MM.1S (cell line): ENCODE measurements at regions not wholly inside any gene's neighbourhood (a gene's known extent, or its start where the extent isn't known, plus 50 kb on each side); places are given as distances from the start of the nearest gene placed in this dataset.

Experiments used
- DNase-seq: peaks from one replicate; pipeline ENCODE4 v3.0.0-alpha.2; 2015
- H2AFZ ChIP-seq: fragments of 300-600 bp; sonication (generic); 2 replicates; pipeline ENCODE4 v1.6.0; 2016; ENCODE audit warnings: antibody characterized with exemption, low read length
- H3F3A ChIP-seq: fragments of 300-600 bp; sonication (generic); 2 replicates; pipeline ENCODE4 v1.6.1; 2016; ENCODE audit warnings: mild to moderate bottlenecking, antibody characterized with exemption, low read length, moderate library complexity, mixed read lengths; ENCODE audit not compliant: insufficient read depth
- H3K27ac ChIP-seq: fragments of 300-600 bp; sonication (generic); 2 replicates; pipeline ENCODE4 v1.5.1; 2016; ENCODE audit warnings: mild to moderate bottlenecking, low read length
- H3K27me3 ChIP-seq: fragments of 300-600 bp; sonication (generic); replicated peaks from 2 replicates; pipeline ENCODE4 v1.6.0; 2016; ENCODE audit warnings: low read length; ENCODE audit not compliant: insufficient read depth
- H3K36me3 ChIP-seq: fragments of 300-600 bp; sonication (generic); replicated peaks from 2 replicates; pipeline ENCODE4 v1.6.1; 2016; ENCODE audit warnings: mild to moderate bottlenecking, low read length, mixed read lengths; ENCODE audit not compliant: insufficient read depth
- H3K4me1 ChIP-seq: fragments of 300-600 bp; sonication (generic); 2 replicates; pipeline ENCODE4 v1.6.1; 2016; ENCODE audit warnings: low read length, mixed read lengths
- H3K4me2 ChIP-seq: fragments of 300-600 bp; sonication (generic); 2 replicates; pipeline ENCODE4 v1.6.0; 2016; ENCODE audit warnings: low read depth, low read length
- H3K4me3 ChIP-seq: fragments of 300-600 bp; sonication (generic); 2 replicates; pipeline ENCODE4 v1.5.1; 2016; ENCODE audit warnings: low read length, mixed read lengths
- H3K79me2 ChIP-seq: fragments of 300-600 bp; sonication (generic); 2 replicates; pipeline ENCODE4 v1.6.1; 2016; ENCODE audit warnings: mixed run types, low read length, mixed read lengths
- H3K9ac ChIP-seq: fragments of 300-600 bp; sonication (generic); 2 replicates; pipeline ENCODE4 v1.6.1; 2016; ENCODE audit warnings: low read length, mixed read lengths
- H3K9me2 ChIP-seq: fragments of 300-600 bp; sonication (generic); replicated peaks from 2 replicates; pipeline ENCODE4 v1.6.1; 2016; ENCODE audit warnings: mild to moderate bottlenecking, low read length, mixed read lengths; ENCODE audit not compliant: insufficient read depth
- H3K9me3 ChIP-seq: fragments of 300-600 bp; sonication (generic); replicated peaks from 2 replicates; pipeline ENCODE4 v1.6.1; 2016; ENCODE audit warnings: mild to moderate bottlenecking, low read length, mixed read lengths; ENCODE audit not compliant: insufficient read depth
- H4K20me1 ChIP-seq: fragments of 300-600 bp; sonication (generic); 2 replicates; pipeline ENCODE4 v1.6.1; 2016; ENCODE audit warnings: mild to moderate bottlenecking, low read length, moderate library complexity, mixed read lengths; ENCODE audit not compliant: insufficient read depth
- EZH2 ChIP-seq: fragments of 300-600 bp; sonication (generic); optimal IDR thresholded peaks from 2 replicates; pipeline ENCODE3; 2017; ENCODE audit warnings: low read depth, mild to moderate bottlenecking, antibody characterized with exemption, low read length, mixed read lengths
- EZH2phosphoT487 ChIP-seq: fragments of 300-600 bp; sonication (generic); IDR thresholded peaks from 2 replicates; pipeline ENCODE4 v1.6.1; 2018; ENCODE audit warnings: antibody characterized with exemption, low read length
- TF ChIP-seq, protein P1 (sequence below): fragments of 300-600 bp; sonication (generic); IDR thresholded peaks from 2 replicates; pipeline ENCODE4 v1.5.1; 2016; ENCODE audit warnings: antibody characterized with exemption, low read length, mixed read lengths

GRCh38 chr5:165328846-165329245 is 1823.4 kb downstream of the MAT2B start:
- no peak overlapping the region for H3K4me2 ChIP-seq
- no peaks in the 10 kb centered on the region for H3K4me1 ChIP-seq
- no peaks in the 10 kb centered on the region for H3K27me3 ChIP-seq
- no peak for DNase-seq
- TF ChIP-seq EZH2phosphoT487 = no peak
- TF ChIP-seq EZH2 = no peak
- TF ChIP-seq, protein P1, sequence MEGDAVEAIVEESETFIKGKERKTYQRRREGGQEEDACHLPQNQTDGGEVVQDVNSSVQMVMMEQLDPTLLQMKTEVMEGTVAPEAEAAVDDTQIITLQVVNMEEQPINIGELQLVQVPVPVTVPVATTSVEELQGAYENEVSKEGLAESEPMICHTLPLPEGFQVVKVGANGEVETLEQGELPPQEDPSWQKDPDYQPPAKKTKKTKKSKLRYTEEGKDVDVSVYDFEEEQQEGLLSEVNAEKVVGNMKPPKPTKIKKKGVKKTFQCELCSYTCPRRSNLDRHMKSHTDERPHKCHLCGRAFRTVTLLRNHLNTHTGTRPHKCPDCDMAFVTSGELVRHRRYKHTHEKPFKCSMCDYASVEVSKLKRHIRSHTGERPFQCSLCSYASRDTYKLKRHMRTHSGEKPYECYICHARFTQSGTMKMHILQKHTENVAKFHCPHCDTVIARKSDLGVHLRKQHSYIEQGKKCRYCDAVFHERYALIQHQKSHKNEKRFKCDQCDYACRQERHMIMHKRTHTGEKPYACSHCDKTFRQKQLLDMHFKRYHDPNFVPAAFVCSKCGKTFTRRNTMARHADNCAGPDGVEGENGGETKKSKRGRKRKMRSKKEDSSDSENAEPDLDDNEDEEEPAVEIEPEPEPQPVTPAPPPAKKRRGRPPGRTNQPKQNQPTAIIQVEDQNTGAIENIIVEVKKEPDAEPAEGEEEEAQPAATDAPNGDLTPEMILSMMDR = no peak
- no peak overlapping the region for H3K4me3 ChIP-seq
- no peaks in the 10 kb centered on the region for H3F3A ChIP-seq
- H2AFZ ChIP-seq = no peak overlapping the region
- H3K9me3 ChIP-seq = no peaks in the 10 kb centered on the region
- H3K79me2 ChIP-seq = no peaks in the 10 kb centered on the region
- no peaks in the 10 kb centered on the region for H4K20me1 ChIP-seq
- H3K9me2 ChIP-seq = no peaks in the 10 kb centered on the region
- no peaks in the 10 kb centered on the region for H3K36me3 ChIP-seq
- no peak overlapping the region for H3K27ac ChIP-seq
- no peak overlapping the region for H3K9ac ChIP-seq

GRCh38 chr5:165333623-165334022 is 1828.2 kb downstream of the MAT2B start:
- Histone ChIP-seq H3K79me2 (no peaks in the 10 kb centered on the region), H3K9ac (no peak overlapping the region), H3K27me3 (no peaks in the 10 kb centered on the region), H3F3A (no peaks in the 10 kb centered on the region), H3K9me2 (no peaks in the 10 kb centered on the region), H2AFZ (no peak overlapping the region), H3K36me3 (no peaks in the 10 kb centered on the region), H3K27ac (no peak overlapping the region), H3K4me3 (no peak overlapping the region), H3K4me1 (no peaks in the 10 kb centered on the region), H3K4me2 (no peak overlapping the region), H4K20me1 (no peaks in the 10 kb centered on the region), H3K9me3 (no peaks in the 10 kb centered on the region)
- no peak for TF ChIP-seq EZH2phosphoT487
- TF ChIP-seq, protein P1 = no peak
- TF ChIP-seq EZH2 = no peak
- DNase-seq = no peak

- Histone ChIP-seq H3K27ac (no peak overlapping the region), H3K4me1 (no peaks in the 10 kb centered on the region), H3K9me2 (no peaks in the 10 kb centered on the region), H3K9ac (no peak overlapping the region), H3K4me2 (no peak overlapping the region), H3F3A (no peaks in the 10 kb centered on the region), H3K79me2 (no peaks in the 10 kb centered on the region), H3K9me3 (no peaks in the 10 kb centered on the region), H3K27me3 (no peaks in the 10 kb centered on the region), H3K4me3 (no peak overlapping the region), H4K20me1 (no peaks in the 10 kb centered on the region), H3K36me3 (no peaks in the 10 kb centered on the region), H2AFZ (no peak overlapping the region)
- no peak for DNase-seq
- TF ChIP-seq EZH2 (no peak), EZH2phosphoT487 (no peak)
- TF ChIP-seq, protein P1 = no peak
These were observed 1828.8 kb downstream of the MAT2B start for GRCh38 chr5:165334201-165334600.
